ENCODE measurements at regions not wholly inside any gene's neighbourhood (a gene's known extent, or its start where the extent isn't known, plus 50 kb on each side); places are given as distances from the start of the nearest gene placed in this dataset.

DNA sequence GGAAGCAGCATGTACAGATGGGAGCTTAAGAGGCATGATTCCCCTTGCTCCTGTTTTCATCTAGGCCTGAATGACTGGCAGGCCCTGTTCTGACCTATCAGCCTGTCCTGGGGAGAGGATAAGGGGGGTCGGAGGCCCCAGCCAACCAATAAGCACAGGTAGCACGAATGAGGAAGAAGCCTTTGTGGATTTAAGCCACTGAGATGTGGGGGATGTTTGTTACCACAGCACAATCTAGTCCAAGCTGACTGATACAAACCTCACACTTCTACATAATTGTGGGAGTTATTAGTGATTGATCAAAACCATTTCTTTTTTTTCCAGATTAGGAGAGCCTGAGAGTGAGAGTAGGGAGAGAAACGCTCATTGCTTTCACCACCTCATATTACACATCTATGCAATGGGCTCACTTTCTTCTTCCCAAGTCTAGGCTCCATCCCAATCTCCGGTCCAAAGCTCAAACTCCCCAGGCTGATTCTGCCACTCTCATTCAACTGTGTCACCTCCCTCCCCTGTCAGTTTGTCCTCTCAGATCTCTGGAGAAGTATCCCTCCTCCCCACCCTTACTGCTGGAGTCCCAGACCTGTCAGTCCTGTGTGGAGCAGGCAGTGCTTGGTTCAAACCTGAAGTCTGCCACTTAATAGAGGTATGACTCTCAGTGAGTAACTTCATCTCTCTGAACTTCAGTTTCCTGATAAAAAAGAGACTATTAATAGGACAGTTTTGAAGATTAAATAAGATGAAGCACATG is 220.5 kb downstream of the PTPRU start:
- no peak for DNase-seq

DNA sequence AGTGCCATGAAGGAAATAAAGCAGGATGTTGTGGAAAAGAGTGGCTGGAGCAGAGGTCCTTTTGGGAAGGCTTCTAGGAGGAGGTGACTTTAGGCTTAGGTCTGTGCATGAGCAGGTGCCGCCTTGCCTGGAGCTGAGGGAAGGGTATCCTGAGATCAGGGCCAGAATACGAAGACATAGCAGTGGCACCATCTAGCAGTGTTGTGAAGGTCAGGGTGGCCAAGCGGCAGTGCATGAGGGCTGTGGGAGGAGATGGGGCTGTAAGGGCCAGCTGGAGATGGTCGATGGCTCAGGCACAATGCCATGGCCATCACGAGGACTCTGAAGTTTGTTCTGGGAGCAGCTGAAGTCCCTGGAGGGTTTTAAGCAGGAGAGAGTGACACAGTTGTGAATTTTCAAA is 219.5 kb downstream of the PTPRU start:
- DNase-seq: no peak

DNA sequence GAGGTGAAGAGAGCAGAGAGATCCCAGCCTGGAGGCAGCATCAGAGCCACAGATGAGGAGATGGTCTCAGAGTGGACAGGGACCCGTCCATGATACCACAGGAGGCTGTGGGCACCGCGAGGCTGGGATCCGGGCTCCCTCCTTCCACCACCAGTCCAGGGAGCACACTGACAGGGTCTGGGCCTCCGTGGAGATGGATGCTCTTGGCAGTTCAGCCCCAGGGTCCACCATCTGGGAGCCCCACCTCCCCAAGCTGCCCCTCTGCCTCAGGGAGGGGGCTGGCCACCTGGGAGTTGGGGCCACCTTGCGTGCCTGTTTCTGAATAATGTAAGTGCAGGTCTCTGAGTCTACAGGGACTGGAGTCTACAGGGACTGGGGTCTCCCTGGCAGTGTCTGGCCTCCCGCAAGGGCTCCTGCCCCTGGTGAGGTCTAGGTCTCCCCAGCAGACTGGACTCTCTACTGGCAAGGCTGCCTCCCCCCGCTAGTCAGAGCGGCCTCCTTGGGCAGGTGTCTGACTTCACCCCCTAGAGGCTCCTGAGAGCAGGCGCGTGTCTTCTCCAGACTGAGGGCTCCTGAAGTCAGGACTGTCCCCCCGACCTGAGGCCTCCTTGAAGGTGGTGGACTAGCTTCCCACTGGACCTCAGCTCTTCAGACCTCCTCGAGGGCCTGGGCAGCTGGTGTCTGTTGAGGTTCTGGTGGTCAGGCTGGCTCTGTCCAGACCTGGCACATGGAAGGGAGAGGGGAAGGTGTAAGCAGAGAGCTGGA is 218.5 kb downstream of the PTPRU start:
- no peak for DNase-seq

DNA sequence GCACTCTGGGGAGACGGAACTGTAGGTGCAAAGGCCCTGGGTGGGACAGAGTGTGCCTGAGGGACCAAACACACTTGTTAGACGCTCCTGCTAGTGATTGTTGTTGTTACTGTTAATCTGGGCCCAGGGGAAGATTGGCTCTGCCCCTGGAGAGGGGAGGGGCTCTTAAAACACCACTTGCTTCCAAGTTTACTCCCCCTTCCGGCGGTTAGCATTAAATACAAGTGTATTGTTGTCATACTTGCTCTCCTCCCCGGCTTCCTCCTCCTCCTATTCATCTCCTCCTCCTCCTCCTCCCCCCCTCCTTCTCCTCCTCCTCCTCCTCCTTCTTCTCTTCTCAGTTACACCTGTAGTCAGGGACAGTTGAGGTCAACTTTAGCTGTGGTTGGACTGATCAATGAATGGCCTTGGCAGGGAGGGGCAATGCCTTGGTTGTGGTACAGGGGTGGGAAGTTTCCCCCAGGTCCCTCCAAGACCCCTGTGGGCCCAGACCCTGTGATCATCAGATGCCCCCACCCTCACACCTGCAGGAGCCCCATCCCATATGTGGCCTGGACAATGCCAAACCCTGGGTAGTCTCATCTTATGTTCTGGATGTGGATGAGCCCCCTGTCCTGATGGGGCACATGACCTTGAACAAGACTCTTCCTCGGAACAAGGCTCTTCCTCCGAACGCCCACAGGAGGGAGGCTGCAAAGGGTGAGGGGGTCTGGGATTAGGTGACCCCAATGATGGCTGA is 217.3 kb downstream of the PTPRU start:
- DNase-seq: peak; percentile 1

DNA sequence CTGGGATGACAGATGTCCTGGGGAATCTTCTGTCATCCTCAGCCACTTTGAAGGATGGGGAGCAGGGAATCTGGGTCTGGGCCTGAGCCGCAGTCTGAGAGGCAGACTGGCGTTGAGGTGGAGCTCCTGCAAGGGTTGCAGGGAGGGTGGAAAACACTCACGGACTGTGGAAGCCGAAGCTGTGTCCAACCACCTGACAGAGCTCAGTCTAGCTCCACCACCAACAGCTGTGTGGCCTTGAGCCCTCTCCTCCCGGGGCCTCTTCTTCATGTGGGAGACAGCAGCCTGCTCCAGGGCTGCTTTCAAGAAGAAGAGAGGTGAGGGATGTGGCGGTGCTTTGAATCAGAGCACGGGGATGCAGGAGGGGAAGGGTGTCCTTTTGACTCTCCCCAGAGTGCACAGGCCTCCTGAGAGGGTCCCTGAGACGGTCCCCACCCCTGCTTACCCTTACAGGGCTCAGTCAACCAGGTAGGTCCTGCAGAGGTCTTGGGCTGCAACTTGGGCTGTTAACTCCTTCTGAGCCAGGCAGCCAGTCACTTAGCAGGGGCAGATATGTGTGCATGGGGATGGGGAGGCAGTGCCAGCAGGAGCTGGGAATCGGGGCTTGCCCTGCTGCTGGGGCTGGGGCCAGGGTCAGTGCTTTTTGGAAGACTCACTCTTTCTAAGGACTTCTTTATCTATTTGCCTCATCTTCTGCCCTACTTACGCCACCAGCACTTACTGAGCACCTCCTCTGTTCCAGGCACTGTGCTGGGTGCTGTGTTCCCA is 216.3 kb downstream of the PTPRU start:
- DNase-seq: no peak

DNA sequence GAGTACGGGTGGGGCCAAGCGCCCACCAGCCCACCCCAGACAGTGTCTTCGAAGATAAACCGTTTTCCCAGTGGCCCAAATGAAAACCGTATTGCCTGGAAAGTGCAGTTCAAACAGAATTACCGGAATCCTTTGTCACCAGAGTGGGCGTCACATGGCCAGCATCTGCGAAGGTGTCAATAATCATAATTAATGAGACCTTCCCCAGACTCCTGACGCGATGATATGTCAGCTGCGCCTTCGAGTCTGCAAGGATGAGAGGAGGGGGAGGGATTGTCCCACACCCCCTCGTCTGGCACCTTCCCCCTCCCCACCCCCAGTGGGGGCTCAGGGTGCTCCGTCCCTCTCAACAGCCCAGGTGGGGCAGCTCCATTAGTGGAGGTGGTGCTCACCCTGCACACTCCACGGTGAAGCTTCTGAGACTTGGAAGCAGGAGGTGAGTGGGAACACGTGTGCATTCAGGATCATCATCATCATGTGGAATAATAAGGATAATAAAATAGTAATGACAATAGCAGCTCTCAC is 215.1 kb downstream of the PTPRU start:
- DNase-seq: no peak

DNA sequence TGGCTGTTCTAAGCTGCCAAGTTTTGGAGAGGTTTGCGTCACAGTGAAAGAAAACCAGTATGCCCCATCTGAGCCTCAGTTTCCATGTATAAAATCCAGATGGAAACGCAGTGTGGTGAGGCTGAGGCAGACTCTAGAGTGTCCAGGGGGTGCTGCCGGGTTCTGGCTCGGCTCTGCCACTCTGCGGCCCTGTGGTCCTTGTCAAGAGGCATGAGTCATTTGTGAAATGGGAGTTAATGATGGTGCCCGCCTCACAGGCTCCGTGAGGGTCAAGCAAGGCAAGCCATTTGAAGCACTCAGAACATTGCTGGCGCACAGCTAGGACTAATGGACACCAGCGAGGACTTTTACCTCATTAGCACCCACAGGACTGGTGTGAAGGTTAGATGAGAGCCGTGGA is 214.3 kb downstream of the PTPRU start:
- DNase-seq: no peak

DNA sequence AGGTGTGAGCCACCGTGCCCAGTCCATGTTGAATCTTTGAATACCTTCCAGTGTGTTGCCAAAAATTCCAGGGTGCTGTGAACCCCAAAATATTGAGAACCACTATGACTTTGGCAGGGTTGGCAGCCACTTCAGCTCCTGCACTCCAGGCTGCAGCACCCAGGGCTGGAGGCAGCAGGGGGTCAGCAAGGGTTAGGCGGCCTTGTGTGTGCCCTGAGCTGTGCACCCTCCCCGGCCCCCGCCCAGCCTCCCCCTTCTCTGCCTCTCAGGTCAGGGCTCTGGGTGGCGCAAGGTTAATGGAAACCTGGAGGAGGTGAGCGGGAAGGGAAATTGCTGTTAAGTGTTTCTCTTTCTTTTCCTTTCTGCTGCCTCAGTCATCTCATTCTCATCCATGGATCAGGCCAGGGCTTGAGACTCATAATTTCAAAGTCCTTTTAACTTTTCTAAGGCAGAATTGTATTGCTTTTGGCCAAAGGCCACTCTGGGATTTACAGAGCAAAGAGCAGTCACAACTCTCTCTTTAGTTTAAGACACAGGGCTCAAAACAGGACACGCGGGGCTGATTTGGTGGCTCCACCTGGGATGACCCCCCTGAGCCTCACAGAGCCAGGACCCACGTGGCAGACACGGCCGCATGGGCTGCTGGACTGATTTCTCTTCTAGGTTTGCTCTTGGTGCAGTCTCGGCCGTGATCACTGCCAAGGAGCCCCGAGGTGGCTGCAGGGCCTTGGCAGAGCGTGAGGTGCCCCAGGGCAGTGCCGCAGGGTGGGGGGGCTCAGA is 212.3 kb downstream of the PTPRU start:
- no peak for DNase-seq

DNA sequence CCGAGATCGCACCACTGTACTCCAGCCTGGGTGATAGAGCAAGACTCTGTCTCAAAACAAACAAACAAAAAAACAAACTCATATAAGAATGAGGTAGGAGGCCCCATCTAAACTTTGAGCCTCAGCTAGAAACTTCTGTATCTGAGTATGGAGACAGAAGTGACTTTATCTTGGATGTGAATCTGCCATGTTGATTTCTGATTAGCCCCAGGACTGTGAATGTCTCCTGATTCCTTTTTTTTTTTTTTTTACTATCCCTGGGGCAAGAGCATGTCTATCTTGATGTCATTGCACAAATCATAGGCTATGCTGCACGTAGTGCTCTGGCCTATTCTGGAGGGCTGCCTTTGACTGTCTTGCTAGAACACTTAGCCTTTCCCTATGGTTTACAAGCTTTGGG is 211.0 kb downstream of the PTPRU start:
- no peak for DNase-seq

DNA sequence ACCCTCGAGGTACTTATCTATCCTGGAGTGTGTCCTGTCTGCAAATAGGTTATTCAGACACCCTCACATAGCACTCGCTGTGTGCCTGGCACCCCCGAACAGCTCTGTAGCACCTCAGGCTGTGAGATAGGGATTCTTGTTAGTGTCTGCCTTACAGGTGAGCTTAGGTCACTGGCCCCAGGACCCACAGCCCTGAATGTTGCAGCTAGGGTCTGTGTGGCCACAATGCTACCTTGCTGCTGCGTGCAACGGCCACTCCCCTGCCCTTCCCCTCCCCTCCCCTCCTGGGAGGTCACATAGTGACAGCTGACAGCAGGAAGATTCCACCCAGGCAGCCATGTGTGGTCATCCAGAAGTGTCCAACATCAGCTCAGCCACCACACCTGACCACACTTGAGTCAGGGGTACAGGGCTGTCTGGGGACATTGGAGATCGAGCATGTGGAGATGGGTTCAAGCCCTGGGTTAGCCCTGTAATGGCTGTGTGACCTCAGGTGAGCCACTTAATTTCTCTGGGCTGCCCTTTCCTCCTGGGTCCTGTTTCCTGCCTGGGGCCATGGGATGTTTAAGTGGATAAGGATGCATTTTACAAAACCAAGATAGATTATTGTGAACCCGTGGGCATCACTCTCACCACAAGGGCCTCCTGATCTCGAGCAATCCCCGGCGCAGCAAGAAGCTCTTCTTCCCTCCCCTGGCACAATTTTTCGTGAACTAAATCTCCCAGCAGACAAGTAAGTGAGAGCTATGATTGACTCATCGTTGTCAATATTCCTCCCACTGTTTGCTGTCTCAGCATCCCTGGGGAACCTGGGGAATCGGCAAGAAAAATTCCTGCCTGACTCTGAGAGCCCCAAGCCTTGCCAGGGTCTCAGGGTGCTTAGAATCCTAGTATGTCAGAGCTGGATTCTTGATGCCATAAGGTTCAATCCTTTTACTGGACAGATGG is 208.7 kb downstream of the PTPRU start:
- no peak for DNase-seq

DNA sequence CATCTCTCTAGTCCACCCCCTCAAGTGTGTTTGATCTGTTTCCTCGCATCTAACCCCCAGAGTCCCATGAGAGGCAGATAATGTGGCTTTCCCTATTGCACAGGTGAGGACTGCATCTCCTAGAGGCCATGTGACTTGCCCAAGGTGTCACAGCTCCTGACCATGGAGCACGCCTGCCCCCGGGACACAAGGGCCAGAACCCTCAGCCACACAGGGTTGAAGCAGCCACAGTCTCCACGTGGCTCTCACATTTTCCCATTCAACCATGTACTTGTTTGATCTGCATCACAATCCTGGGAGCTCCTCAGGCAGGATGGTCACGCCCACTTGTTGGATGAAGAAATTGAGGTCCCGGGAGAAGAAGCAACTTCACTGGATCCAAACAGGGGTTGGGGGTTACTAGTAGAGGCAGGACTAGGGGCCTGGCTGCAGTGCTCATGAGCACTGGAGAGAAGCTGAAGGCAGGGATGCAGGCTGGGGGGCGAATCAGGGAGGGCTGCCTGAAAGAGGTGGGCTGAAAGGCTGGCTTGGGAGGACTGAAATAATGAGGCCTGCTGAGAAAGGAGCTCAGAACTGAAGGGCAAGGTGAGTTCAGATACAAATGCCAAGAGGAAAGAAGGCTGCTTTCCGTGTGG is 207.9 kb downstream of the PTPRU start:
- DNase-seq: no peak

DNA sequence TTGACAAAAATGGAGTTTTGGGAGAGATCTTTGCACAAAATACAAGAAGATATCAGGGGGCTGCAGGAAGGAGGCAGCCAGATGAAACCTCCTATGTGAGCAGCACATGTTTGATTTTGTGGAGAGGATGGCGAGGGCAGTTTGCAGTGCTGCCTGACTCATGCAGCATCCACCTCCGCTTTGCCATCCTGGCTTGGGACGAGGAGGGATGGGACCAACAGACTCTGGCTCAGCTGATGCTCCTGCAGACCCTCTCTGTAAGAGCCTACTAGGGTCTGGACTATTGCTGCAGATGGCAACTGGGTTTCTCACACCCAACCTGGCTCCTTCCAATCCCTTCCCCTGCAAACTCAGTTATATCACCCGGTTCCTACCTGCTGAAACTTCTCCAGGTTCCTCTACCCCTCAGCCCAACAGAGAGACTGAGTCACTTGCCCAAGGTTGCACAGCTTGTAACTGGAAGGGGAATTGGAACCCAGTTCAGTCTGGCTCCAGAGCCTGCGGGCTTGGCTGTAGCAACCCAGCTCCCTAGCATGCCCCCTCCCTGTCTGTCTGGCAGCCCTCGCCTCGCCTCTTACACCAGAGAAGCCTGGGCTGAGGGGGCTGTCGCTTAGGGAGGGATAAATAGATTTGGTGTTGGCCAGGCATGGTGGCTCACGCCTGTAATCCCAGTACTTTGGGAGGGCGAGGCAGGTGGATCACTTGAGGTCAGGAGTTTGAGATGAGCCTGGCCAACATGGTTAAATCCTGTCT is 205.8 kb downstream of the PTPRU start:
- DNase-seq: no peak

DNA sequence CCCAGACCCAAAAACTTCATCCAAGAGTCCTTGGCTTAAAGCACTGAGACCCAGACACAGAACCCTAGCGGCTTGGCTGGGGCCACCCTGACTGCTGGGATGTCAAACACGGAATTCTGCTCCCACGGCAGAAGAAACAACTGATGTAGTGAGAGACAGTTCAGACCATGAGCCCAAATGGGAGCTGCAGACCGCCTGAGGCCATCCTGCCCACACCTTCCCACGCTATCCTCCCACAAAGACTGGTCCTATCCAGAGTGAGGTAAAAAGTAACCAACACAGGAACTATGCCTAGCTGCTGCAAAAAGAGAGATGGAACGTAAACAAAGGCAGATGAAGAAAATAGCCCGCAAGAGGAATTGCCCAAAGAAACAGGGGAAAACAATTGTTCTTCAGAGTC is 203.3 kb downstream of the PTPRU start:
- DNase-seq: no peak

DNA sequence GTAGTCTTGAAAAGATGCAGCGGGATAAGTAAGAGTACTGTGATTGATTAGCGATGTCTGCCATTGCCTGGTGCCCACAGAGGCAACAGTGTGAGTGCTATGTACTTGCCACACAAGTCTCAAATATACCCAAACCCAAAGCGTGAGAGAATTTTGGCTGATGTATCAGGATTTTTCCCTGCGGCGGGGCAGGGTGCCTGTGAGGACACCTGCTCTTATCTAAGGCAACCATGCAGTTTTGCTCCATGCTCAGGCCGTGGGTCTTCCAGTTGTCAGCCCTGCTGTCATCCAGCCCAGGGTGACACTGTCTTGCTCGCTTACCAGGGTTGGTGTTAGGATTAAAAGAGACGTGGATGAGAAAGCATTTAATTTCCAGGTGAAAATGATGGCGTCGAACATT is 202.7 kb downstream of the PTPRU start:
- DNase-seq: no peak

DNA sequence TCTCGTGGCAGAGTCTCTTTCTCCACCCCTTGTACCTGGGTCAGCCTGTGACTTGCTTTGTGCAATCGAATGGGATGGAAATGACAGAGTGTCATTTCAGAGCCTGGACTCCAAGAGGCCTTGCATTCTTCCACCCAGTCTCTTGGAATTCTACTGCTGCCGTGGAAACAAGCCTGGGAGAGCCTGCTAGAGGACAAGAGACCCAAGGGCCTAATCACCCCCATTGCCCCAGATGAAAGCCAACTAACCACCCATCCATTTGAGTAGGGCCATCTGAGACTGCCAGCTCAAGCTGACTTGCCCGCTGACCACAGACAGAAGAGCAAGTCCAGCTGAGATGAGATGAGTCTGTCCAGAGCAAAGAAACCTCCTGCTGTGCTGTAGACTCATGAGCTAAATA is 201.6 kb downstream of the PTPRU start:
- no peak for DNase-seq

DNA sequence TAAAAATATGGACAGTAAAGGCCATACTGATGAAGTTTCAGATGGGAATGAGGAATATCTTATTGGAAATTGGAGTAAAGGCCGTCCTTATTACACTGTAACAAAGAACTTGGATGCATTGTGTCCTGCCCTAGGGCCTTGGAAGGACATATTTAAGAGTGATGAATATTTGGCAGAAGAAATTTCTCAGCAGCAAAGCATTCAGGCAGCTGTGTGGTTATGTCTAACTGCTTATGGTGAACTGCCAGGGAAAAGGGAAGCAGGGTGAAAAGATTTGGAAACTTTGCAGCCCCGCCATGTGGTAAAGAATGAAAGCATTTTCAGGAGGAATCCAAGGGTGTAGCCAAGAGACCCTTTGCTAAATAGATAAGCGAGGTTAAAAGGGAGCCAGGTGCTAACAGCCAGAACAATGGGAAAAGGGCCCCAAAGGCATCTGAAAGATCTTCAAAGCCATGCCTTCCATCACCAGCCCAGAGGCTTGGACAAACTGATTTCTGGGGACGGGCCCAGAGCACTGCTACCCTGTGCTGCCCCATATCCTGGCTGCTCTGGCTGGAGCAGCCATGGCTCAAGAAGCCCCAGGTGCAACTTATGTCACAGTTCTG is 200.0 kb downstream of the PTPRU start:
- no peak for DNase-seq

DNA sequence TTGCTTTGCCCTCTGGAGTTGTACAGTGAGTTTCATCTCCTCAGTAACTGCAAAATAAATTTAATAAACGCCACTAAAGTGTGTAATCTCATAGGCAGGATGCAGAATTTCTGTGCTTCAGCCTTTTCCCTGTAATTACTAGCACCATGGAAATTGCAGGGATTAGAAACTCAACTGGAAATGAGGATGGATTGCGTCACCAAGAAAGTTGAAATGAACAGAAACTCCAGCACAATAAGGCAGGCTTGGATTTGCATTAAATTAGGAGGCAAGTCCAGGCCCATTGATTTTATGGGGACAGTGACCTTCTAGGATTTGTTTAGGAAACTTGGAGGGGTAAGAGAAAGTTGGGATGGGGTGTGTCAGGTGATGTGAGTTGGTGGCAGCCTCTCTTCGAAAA is 197.5 kb downstream of the PTPRU start:
- no peak for DNase-seq

DNA sequence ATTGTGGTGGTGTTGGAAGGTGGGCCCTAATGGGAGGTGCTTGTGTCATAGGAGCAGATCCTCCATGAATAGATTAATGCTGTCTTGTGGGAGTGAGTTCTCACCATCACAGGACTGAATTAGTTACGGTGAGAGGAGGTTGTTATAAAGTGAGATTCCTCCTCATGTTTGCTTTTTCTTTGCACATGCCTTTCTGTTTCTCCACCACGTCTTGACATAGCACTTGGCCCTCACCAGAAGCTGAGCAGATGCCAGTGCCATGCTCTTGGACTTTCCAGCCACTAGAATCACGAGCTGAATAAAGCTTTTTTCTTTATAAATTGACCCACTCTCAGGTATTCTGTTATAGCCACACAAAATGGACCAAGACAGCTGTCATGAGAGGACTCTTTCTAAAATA is 194.8 kb downstream of the PTPRU start:
- no peak for DNase-seq

DNA sequence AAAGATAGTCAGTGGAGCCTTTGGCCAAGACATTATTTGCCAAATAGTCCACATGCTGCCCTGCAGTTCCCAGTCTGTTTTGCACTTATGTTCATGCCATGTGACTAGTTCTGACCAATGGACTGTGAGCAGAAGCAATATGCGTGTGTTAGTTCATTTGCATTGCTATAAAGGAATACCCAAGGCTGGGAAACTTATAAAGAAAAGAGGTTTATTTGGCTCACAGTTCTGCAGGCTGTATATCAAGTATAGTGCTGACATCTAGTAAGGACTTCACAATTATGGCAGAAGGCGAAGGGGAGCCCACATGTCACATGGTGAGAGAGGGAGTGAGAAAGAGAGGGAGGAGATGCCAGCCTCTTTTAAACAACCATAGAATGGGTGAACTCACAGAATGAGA is 193.3 kb downstream of the PTPRU start:
- DNase-seq: no peak

All from skin of body (tissue), 1 donor.